Activated T-cell treated with anti-CD3 and anti-CD28 coated beads, Interleukin-2, amount 50 U/mL, for 4 hours (primary cell): ENCODE measurements at regions not wholly inside any gene's neighbourhood (a gene's known extent, or its start where the extent isn't known, plus 50 kb on each side); places are given as distances from the start of the nearest gene placed in this dataset.
"Not testable (repeated sequence)": the region's sequence is repeated elsewhere in the genome, so short reads cannot be mapped to it uniquely, and the experiment has no call there.

Experiments used
- ATAC-seq, 2 donors: fragments of 200-7000 bp; cut with Tn5 transposase; one replicate each; pipeline ENCODE4 v1.10.0; 2021
- DNase-seq: peaks from one replicate; pipeline ENCODE4 v3.0.0-alpha.2; 2020
- H3K27me3 Mint-ChIP-seq: one replicate; pipeline ENCODE4 v1.8.0; 2021; ENCODE audit warnings: low read depth, mixed read lengths
- H3K36me3 Mint-ChIP-seq: one replicate; pipeline ENCODE4 v1.8.0; 2022; ENCODE audit warnings: mixed read lengths; ENCODE audit not compliant: insufficient read depth
- H3K4me1 Mint-ChIP-seq: one replicate; pipeline ENCODE4 v1.8.0; 2021; ENCODE audit warnings: low read depth, mixed read lengths
- H3K4me3 Mint-ChIP-seq: one replicate; pipeline ENCODE4 v1.8.0; 2021; ENCODE audit warnings: mild to moderate bottlenecking, moderate library complexity, mixed read lengths
- H3K9me3 Mint-ChIP-seq: one replicate; pipeline ENCODE4 v1.8.0; 2021; ENCODE audit warnings: mixed read lengths

GRCh38 chr1:190616235-190616634 lies 138.6 kb upstream of the BRINP3 start:
- no peaks in the 10 kb centered on the region for H3K36me3 Mint-ChIP-seq
- ATAC-seq (no peak), DNase-seq (no peak)
- H3K4me3 Mint-ChIP-seq = no peak overlapping the region
- H3K9me3 Mint-ChIP-seq = peaks cover 17% of the 10 kb centered on the region
- H3K4me1 Mint-ChIP-seq = no peaks in the 10 kb centered on the region
- no peaks in the 10 kb centered on the region for H3K27me3 Mint-ChIP-seq

- H3K9me3 Mint-ChIP-seq = peaks cover 12% of the 10 kb centered on the region
- H3K36me3 Mint-ChIP-seq = no peaks in the 10 kb centered on the region
- no peaks in the 10 kb centered on the region for H3K4me1 Mint-ChIP-seq
- ATAC-seq (no peak), DNase-seq (no peak)
- no peaks in the 10 kb centered on the region for H3K27me3 Mint-ChIP-seq
- H3K4me3 Mint-ChIP-seq = no peak overlapping the region
Observed at GRCh38 chr1:190619724-190620123, 142.1 kb upstream of the BRINP3 start.

GRCh38 chr1:190633488-190633887 lies 155.8 kb upstream of the BRINP3 start:
- no peak for ATAC-seq
- no peaks in the 10 kb centered on the region for H3K4me1 Mint-ChIP-seq

GRCh38 chr1:190634134-190634533 lies 156.5 kb upstream of the BRINP3 start:
- ATAC-seq (no peak), DNase-seq (no peak)
- H3K4me3 Mint-ChIP-seq = no peak overlapping the region
- H3K36me3 Mint-ChIP-seq = no peaks in the 10 kb centered on the region
- H3K27me3 Mint-ChIP-seq = no peaks in the 10 kb centered on the region
- no peaks in the 10 kb centered on the region for H3K4me1 Mint-ChIP-seq
- H3K9me3 Mint-ChIP-seq = peaks cover 34% of the 10 kb centered on the region

More at GRCh38 chr1:190633488-190633887, 155.8 kb upstream of the BRINP3 start:
- no peak overlapping the region for H3K4me3 Mint-ChIP-seq
- H3K9me3 Mint-ChIP-seq = peaks cover 34% of the 10 kb centered on the region
- H3K27me3 Mint-ChIP-seq = no peaks in the 10 kb centered on the region
- DNase-seq = no peak
- no peaks in the 10 kb centered on the region for H3K36me3 Mint-ChIP-seq

GRCh38 chr1:190649553-190649952 lies 171.9 kb upstream of the BRINP3 start:
- H3K9me3 Mint-ChIP-seq = peaks cover 36% of the 10 kb centered on the region
- no peaks in the 10 kb centered on the region for H3K27me3 Mint-ChIP-seq
- no peak overlapping the region for H3K4me3 Mint-ChIP-seq
- DNase-seq (no peak), ATAC-seq (no peak)
- H3K36me3 Mint-ChIP-seq = no peaks in the 10 kb centered on the region
- no peaks in the 10 kb centered on the region for H3K4me1 Mint-ChIP-seq

GRCh38 chr1:190658907-190659306 lies 181.2 kb upstream of the BRINP3 start:
- Mint-ChIP-seq H3K27me3 (no peaks in the 10 kb centered on the region), H3K4me3 (no peak overlapping the region), H3K4me1 (no peaks in the 10 kb centered on the region), H3K36me3 (no peaks in the 10 kb centered on the region), H3K9me3 (peaks cover 9% of the 10 kb centered on the region)
- ATAC-seq (no peak), DNase-seq (no peak)

GRCh38 chr1:190663962-190664361 lies 186.3 kb upstream of the BRINP3 start:
- no peaks in the 10 kb centered on the region for H3K36me3 Mint-ChIP-seq
- no peaks in the 10 kb centered on the region for H3K4me1 Mint-ChIP-seq
- DNase-seq (no peak), ATAC-seq (no peak)
- H3K27me3 Mint-ChIP-seq = no peaks in the 10 kb centered on the region
- peaks cover 13% of the 10 kb centered on the region for H3K9me3 Mint-ChIP-seq
- H3K4me3 Mint-ChIP-seq = no peak overlapping the region

- Mint-ChIP-seq H3K4me3 (no peak overlapping the region), H3K9me3 (peaks cover 17% of the 10 kb centered on the region)
- no peak for ATAC-seq
Observed at GRCh38 chr1:190665045-190665444, 187.4 kb upstream of the BRINP3 start.

GRCh38 chr1:190667914-190668313 lies 190.2 kb upstream of the BRINP3 start:
- H3K36me3 Mint-ChIP-seq = no peaks in the 10 kb centered on the region
- no peaks in the 10 kb centered on the region for H3K4me1 Mint-ChIP-seq
- H3K27me3 Mint-ChIP-seq = no peaks in the 10 kb centered on the region
- no peak for ATAC-seq
- H3K9me3 Mint-ChIP-seq = peaks cover 28% of the 10 kb centered on the region
- H3K4me3 Mint-ChIP-seq = no peak overlapping the region
- DNase-seq = no peak

More at GRCh38 chr1:190665045-190665444, 187.4 kb upstream of the BRINP3 start:
- no peak for DNase-seq
- Mint-ChIP-seq H3K36me3 (no peaks in the 10 kb centered on the region), H3K27me3 (no peaks in the 10 kb centered on the region), H3K4me1 (no peaks in the 10 kb centered on the region)

- H3K4me3 Mint-ChIP-seq = no peak overlapping the region
- ATAC-seq (no peak), DNase-seq (no peak)
- H3K27me3 Mint-ChIP-seq = no peaks in the 10 kb centered on the region
- no peaks in the 10 kb centered on the region for H3K36me3 Mint-ChIP-seq
- no peaks in the 10 kb centered on the region for H3K4me1 Mint-ChIP-seq
- H3K9me3 Mint-ChIP-seq = peaks cover 12% of the 10 kb centered on the region
Observed at GRCh38 chr1:190679044-190679443, 201.4 kb upstream of the BRINP3 start.

- H3K36me3 Mint-ChIP-seq = no peaks in the 10 kb centered on the region
- H3K4me1 Mint-ChIP-seq = no peaks in the 10 kb centered on the region
- peaks cover 15% of the 10 kb centered on the region for H3K9me3 Mint-ChIP-seq
- DNase-seq (no peak), ATAC-seq (no peak)
- H3K27me3 Mint-ChIP-seq = no peaks in the 10 kb centered on the region
- H3K4me3 Mint-ChIP-seq = no peak overlapping the region
Observed at GRCh38 chr1:190679454-190679853, 201.8 kb upstream of the BRINP3 start.

GRCh38 chr1:190679983-190680382 lies 202.3 kb upstream of the BRINP3 start:
- Mint-ChIP-seq H3K36me3 (no peaks in the 10 kb centered on the region), H3K27me3 (no peaks in the 10 kb centered on the region), H3K9me3 (peaks cover 15% of the 10 kb centered on the region), H3K4me3 (no peak overlapping the region), H3K4me1 (no peaks in the 10 kb centered on the region)
- no peak for ATAC-seq
- no peak for DNase-seq

- DNase-seq (no peak), ATAC-seq (no peak)
- Mint-ChIP-seq H3K36me3 (no peaks in the 10 kb centered on the region), H3K27me3 (no peaks in the 10 kb centered on the region), H3K4me1 (no peaks in the 10 kb centered on the region), H3K4me3 (no peak overlapping the region), H3K9me3 (peaks cover 26% of the 10 kb centered on the region)
Observed at GRCh38 chr1:190685676-190686075, 208.0 kb upstream of the BRINP3 start.

GRCh38 chr1:190688096-190688495 lies 210.4 kb upstream of the BRINP3 start:
- no peak for ATAC-seq
- no peaks in the 10 kb centered on the region for H3K27me3 Mint-ChIP-seq

GRCh38 chr1:190698488-190698887 lies 220.8 kb upstream of the BRINP3 start:
- H3K36me3 Mint-ChIP-seq, H3K4me3 Mint-ChIP-seq, H3K9me3 Mint-ChIP-seq, DNase-seq, H3K27me3 Mint-ChIP-seq, H3K4me1 Mint-ChIP-seq, ATAC-seq: not testable (repeated sequence)

More at GRCh38 chr1:190688096-190688495, 210.4 kb upstream of the BRINP3 start:
- Mint-ChIP-seq H3K4me1 (no peaks in the 10 kb centered on the region), H3K36me3 (no peaks in the 10 kb centered on the region), H3K4me3 (no peak overlapping the region), H3K9me3 (peaks cover 15% of the 10 kb centered on the region)
- DNase-seq = no peak

GRCh38 chr1:190699165-190699564 lies 221.5 kb upstream of the BRINP3 start:
- Mint-ChIP-seq H3K27me3 (no peaks in the 10 kb centered on the region), H3K4me1 (no peaks in the 10 kb centered on the region), H3K4me3 (no peak overlapping the region), H3K36me3 (no peaks in the 10 kb centered on the region), H3K9me3 (peaks cover 5% of the 10 kb centered on the region)
- ATAC-seq (no peak), DNase-seq (no peak)
